Superior temporal gyrus (tissue), 1 donor: ENCODE measurements at regions not wholly inside any gene's neighbourhood (a gene's known extent, or its start where the extent isn't known, plus 50 kb on each side); places are given as distances from the start of the nearest gene placed in this dataset.
"Not testable (repeated sequence)": the region's sequence is repeated elsewhere in the genome, so short reads cannot be mapped to it uniquely, and the experiment has no call there.

Experiments used
- DNase-seq: peaks from one replicate; pipeline ENCODE4 v3.0.0-alpha.2; 2016; ENCODE audit errors: extremely low spot score

- DNase-seq = no peak
Measured at GRCh38 chr16:26970292-26970691, 96.4 kb upstream of the C16orf82 start.

- DNase-seq = peak; percentile 15
Measured at GRCh38 chr16:26976873-26977272, 89.9 kb upstream of the C16orf82 start.

GRCh38 chr16:26981266-26981938 lies 85.3 kb upstream of the C16orf82 start:
- DNase-seq = no peak

- DNase-seq = no peak
Measured at GRCh38 chr16:26982422-26982821, 84.3 kb upstream of the C16orf82 start.

GRCh38 chr16:26983426-26983825 lies 83.3 kb upstream of the C16orf82 start:
- DNase-seq = no peak

- no peak for DNase-seq
Measured at GRCh38 chr16:26985100-26986065, 81.3 kb upstream of the C16orf82 start.

GRCh38 chr16:26987597-26988010 lies 79.1 kb upstream of the C16orf82 start:
- no peak for DNase-seq

GRCh38 chr16:26988186-26988585 lies 78.5 kb upstream of the C16orf82 start:
- no peak for DNase-seq

- DNase-seq = not testable (repeated sequence)
Measured at GRCh38 chr16:26990384-26991120, 76.2 kb upstream of the C16orf82 start.

GRCh38 chr16:26992666-26993349 lies 73.9 kb upstream of the C16orf82 start:
- DNase-seq = no peak

- no peak for DNase-seq
Measured at GRCh38 chr16:26993511-26993910, 73.2 kb upstream of the C16orf82 start.

GRCh38 chr16:26993963-26994362 lies 72.8 kb upstream of the C16orf82 start:
- DNase-seq = no peak

- no peak for DNase-seq
Measured at GRCh38 chr16:26995522-26995921, 71.2 kb upstream of the C16orf82 start.

- no peak for DNase-seq
Measured at GRCh38 chr16:27005386-27005785, 61.3 kb upstream of the C16orf82 start.
